NCI-H524 treated with DMSO at 0.1 percent for 48 hours (cell line): ENCODE measurements at regions not wholly inside any gene's neighbourhood (a gene's known extent, or its start where the extent isn't known, plus 50 kb on each side); places are given as distances from the start of the nearest gene placed in this dataset.
"Not testable (repeated sequence)": the region's sequence is repeated elsewhere in the genome, so short reads cannot be mapped to it uniquely, and the experiment has no call there.

Experiments
- DNase-seq: peaks from one replicate; lab custom pipeline; 2025; lab: John Stamatoyannopoulos, UW

- DNase-seq: no peak
These were observed 159.7 kb upstream of the SKOR2 start for GRCh38 chr18:47411159-47411558.

- no peak for DNase-seq
These were observed 158.7 kb upstream of the SKOR2 start for GRCh38 chr18:47410139-47410538.

- DNase-seq: no peak
These were observed 158.1 kb upstream of the SKOR2 start for GRCh38 chr18:47409519-47409918.

- DNase-seq: no peak
These were observed 156.3 kb upstream of the SKOR2 start for GRCh38 chr18:47407736-47408135.

- no peak for DNase-seq
These were observed 153.4 kb upstream of the SKOR2 start for GRCh38 chr18:47404845-47405244.

GRCh38 chr18:47403949-47404348, 152.5 kb upstream of the SKOR2 start:
- no peak for DNase-seq

GRCh38 chr18:47403317-47403716, 151.9 kb upstream of the SKOR2 start:
- no peak for DNase-seq

GRCh38 chr18:47399475-47399874, 148.0 kb upstream of the SKOR2 start:
- DNase-seq: no peak

GRCh38 chr18:47397671-47398319, 146.3 kb upstream of the SKOR2 start:
- no peak for DNase-seq

- no peak for DNase-seq
These were observed 140.2 kb upstream of the SKOR2 start for GRCh38 chr18:47391665-47392064.

- no peak for DNase-seq
These were observed 139.1 kb upstream of the SKOR2 start for GRCh38 chr18:47390410-47391024.

- DNase-seq: no peak
These were observed 137.8 kb upstream of the SKOR2 start for GRCh38 chr18:47389210-47389609.

GRCh38 chr18:47387864-47388263, 136.4 kb upstream of the SKOR2 start:
- no peak for DNase-seq

GRCh38 chr18:47383729-47384128, 132.3 kb upstream of the SKOR2 start:
- no peak for DNase-seq

GRCh38 chr18:47381975-47382570, 130.6 kb upstream of the SKOR2 start:
- DNase-seq: no peak

- no peak for DNase-seq
These were observed 128.7 kb upstream of the SKOR2 start for GRCh38 chr18:47380153-47380552.

- no peak for DNase-seq
These were observed 122.0 kb upstream of the SKOR2 start for GRCh38 chr18:47373465-47373864.

- no peak for DNase-seq
These were observed 118.6 kb upstream of the SKOR2 start for GRCh38 chr18:47370052-47370451.

GRCh38 chr18:47354061-47354460, 102.6 kb upstream of the SKOR2 start:
- not testable (repeated sequence) for DNase-seq

GRCh38 chr18:47346016-47346415, 94.6 kb upstream of the SKOR2 start:
- no peak for DNase-seq

GRCh38 chr18:47345291-47345690, 93.8 kb upstream of the SKOR2 start:
- DNase-seq: no peak

GRCh38 chr18:47343291-47343690, 91.8 kb upstream of the SKOR2 start:
- DNase-seq: no peak

GRCh38 chr18:47342566-47342965, 91.1 kb upstream of the SKOR2 start:
- DNase-seq: no peak

GRCh38 chr18:47341678-47342077, 90.2 kb upstream of the SKOR2 start:
- DNase-seq: no peak
